H7 (cell line): ENCODE measurements at regions not wholly inside any gene's neighbourhood (a gene's known extent, or its start where the extent isn't known, plus 50 kb on each side); places are given as distances from the start of the nearest gene placed in this dataset.
"Not testable (repeated sequence)": the region's sequence is repeated elsewhere in the genome, so short reads cannot be mapped to it uniquely, and the experiment has no call there.

Experiments used
- DNase-seq: peaks from one replicate; pipeline ENCODE4 v3.0.0; 2012
- H3K27me3 ChIP-seq: 2 replicates; pipeline ENCODE4 v1.6.0; 2011; ENCODE audit warnings: mild to moderate bottlenecking, low read length; ENCODE audit not compliant: control insufficient read depth, insufficient read depth
- H3K36me3 ChIP-seq: replicated peaks from 2 replicates; pipeline ENCODE4 v1.5.1; 2011; ENCODE audit warnings: low read length; ENCODE audit not compliant: control insufficient read depth, insufficient read depth
- H3K4me3 ChIP-seq: 2 replicates; pipeline ENCODE4 v1.5.1; 2011; ENCODE audit warnings: low read depth, mild to moderate bottlenecking, control low read depth, low read length, moderate library complexity; ENCODE audit not compliant: insufficient read depth

DNA sequence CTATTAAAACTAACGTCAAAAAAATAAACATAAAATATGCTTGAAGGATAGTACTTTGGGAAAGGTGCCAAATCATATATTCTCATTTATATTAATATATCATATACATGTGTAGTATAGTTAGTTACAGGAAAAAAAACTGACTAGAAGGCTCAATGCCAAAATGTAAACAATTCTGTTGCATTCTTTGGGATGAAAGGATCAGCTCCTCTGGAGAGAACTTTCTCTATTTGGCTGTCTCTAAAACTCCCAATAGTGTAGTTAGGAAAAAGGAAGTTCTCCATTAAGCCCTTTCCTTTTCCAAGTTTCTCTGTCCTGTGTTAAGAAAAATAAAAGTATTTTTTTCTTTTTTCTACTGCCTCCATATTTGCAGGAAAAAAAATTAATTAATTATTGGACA is 86.5 kb upstream of the BTN3A2 start:
- no peak overlapping the region for H3K4me3 ChIP-seq
- DNase-seq: no peak
- no peaks in the 10 kb centered on the region for H3K27me3 ChIP-seq
- no peaks in the 10 kb centered on the region for H3K36me3 ChIP-seq

DNA sequence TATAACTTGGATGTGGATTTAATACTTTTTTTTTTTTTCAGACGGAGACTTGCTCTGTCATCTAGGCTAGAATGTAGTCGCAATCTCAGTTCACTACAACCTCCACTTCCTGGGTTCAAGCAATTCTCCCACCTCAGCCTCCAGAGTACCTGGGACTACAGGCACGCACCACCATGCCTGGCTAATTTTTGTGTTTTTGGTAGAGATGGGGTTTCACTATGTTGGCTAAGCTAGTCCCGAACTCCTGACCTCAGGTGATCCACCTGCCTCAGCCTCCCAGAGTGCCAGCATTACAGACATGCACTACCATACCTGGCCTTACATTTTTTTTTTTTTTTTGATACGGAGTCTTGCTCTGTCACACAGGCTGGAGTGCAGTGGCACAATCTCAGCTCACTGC is 85.6 kb upstream of the BTN3A2 start:
- DNase-seq, H3K27me3 ChIP-seq, H3K36me3 ChIP-seq, H3K4me3 ChIP-seq: not testable (repeated sequence)

DNA sequence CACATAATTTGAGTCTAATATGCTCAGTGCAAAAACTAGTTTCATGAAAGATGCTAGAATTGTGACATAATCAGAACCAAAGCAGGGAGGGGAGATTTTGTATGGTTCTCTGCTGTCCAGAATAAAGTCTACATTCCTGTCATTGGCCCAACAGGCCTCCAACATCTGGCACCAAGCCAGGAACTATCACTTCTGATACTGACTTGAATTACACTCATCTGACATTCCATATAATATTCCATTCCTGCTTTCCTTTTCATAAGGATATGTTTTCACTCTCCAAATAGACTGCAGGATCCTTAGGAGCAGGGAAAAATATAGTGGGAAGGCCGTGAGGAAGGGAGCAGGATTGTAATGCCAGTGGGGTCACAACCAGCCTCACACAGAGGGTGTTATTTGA is 84.6 kb upstream of the BTN3A2 start:
- Histone ChIP-seq H3K36me3 (no peaks in the 10 kb centered on the region), H3K27me3 (no peaks in the 10 kb centered on the region), H3K4me3 (no peak overlapping the region)
- no peak for DNase-seq

DNA sequence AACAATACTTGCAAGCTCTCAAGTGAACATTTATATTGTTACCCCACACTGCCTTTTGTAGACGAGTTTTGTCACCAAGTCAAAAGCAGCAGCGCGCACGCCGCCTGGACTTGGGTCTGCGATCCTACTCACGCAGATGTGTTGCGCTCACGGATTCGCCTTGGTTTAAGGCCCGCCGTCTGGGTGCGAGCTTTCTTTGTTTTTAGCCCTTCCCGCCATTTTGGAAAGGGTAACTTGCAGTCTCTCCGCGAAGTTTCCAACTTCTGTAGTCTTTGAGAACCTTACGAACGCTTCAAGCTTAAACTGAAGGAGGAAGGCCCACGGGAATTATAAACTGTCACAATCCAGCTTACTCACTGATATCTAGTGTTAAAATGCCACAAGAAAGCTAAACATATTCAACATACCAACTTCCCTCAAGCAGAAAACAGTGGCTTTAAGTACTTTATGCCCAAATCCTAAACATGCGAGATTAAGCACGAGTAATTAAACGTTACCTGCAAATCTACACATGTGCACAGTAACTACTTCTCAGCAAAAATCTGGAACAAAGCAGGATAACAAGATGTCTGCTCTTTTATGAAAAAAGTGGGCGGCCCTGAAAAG is 80.4 kb upstream of the BTN3A2 start:
- Histone ChIP-seq H3K4me3 (peak overlapping the region; percentile 93), H3K36me3 (no peaks in the 10 kb centered on the region), H3K27me3 (no peaks in the 10 kb centered on the region)
- no peak for DNase-seq

DNA sequence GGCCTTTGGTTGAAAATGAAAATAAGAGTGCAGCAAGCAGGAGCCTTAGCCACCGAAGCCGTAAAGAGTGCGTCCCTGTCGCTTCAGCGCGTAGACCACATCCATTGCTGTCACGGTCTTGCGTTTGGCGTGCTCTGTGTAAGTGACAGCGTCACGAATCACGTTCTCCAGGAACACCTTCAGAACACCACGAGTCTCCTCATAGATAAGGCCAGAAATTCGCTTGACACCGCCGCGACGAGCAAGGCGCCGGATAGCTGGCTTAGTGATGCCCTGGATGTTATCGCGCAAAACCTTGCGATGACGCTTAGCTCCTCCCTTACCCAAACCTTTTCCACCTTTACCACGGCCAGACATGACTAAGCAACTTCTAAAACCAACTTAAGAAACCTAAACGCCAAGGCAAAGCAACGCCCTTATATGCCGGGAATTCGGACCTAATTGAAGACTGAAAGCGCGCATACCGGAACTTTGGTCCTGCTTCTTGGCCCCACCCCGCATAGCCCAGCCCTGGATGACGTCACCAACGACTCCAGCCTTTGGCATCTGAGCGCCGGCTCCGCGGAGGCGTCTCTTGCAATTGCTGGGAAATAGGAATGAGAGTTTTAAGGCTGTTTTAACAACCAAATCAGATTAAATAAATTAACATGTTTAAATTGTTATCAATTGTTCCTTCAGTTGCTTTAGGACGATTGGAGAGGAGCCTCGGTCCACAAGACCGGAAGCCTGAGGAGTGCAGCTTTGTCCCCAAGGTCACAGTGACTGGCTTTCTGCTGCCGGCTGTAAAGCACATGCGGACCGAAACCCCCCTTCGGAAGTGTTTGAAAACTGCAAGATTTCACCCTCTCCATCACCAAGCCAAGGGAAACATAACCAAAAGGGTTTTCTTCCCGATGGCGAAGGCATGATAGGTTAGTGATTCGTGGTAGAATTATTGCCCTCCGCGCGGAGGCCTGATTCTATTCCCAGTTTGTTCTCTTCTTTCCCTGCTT is 79.6 kb upstream of the BTN3A2 start:
- DNase-seq: peak; percentile 59
- peak overlapping the region; percentile 93 for H3K4me3 ChIP-seq
- H3K36me3 ChIP-seq: no peaks in the 10 kb centered on the region

DNA sequence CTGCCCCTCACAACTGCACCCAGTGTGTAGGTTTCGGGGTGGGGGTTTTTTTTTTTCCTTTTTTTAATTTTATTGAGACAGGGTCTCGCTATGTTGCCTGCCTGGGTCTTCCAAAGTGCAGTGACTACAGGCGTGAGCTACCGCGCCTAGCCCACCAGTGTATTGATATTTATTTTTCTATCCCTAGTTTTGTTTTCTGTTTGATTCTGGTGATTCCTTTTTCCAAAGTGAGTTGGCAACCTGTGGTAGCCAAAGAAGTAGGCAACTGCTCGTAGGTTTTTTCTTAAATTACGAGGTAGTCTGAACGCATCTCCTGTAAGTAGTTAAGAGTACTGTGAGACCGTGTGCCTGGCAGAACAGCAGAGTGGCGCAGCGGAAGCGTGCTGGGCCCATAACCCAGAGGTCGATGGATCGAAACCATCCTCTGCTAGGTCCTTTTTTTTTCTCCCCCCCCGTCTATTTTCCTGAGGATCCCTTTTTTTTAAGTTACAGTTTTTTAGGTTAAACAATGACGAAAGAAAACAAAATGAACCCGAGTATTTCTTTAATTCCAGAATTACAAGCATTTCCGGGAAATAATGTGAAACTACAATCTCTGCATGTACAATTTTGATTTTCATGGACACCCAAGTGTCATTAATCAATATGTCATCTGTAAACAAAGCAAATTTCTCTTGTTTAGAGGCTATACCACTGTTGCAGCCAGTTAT is 78.7 kb upstream of the BTN3A2 start:
- no peaks in the 10 kb centered on the region for H3K36me3 ChIP-seq
- H3K4me3 ChIP-seq: peak overlapping the region; percentile 93
- no peaks in the 10 kb centered on the region for H3K27me3 ChIP-seq
- no peak for DNase-seq

More for the DNA sequence above, 79.6 kb upstream of the BTN3A2 start:
- H3K27me3 ChIP-seq: no peaks in the 10 kb centered on the region

DNA sequence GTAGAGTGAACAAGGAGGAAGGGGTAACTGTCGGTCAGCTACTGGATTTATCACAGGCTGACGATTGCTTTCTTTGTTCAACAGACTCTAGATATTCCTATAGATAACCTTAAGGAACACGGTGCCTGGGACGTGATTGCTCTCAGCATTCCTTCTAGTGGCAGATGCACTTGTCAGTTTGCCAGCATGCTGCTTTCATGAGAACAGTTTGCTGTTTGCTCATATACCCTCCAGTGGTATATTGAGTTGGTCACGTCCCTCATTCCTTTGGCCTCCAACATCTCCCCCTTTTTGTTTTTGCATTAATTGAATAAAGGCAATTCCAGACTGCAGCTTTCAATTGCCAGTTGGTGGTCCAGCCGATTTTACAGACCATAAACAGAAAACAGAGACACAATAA is 76.8 kb upstream of the BTN3A2 start:
- Histone ChIP-seq H3K36me3 (no peaks in the 10 kb centered on the region), H3K27me3 (no peaks in the 10 kb centered on the region), H3K4me3 (no peak overlapping the region)
- DNase-seq: no peak

DNA sequence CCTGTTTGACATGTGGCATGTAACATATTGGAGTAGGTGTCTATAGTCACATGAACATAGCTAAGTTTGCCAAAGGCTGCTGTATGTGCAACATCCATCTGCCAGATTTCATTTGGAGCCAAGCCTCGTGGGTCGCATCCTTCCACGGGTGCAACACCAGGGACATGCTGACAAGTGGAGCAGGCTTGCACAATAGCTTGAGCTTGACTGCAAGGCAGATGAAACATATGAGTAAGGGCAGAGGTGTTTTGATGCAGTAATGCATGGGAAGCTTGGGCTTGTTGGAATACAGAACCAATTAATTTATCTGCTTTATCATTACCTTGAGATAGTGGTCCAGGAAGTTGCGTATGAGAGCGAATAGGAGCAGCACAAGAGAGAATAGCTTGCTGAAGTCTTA is 74.1 kb upstream of the BTN3A2 start:
- DNase-seq: no peak
- H3K4me3 ChIP-seq: no peak overlapping the region
- no peaks in the 10 kb centered on the region for H3K36me3 ChIP-seq
- H3K27me3 ChIP-seq: no peaks in the 10 kb centered on the region

DNA sequence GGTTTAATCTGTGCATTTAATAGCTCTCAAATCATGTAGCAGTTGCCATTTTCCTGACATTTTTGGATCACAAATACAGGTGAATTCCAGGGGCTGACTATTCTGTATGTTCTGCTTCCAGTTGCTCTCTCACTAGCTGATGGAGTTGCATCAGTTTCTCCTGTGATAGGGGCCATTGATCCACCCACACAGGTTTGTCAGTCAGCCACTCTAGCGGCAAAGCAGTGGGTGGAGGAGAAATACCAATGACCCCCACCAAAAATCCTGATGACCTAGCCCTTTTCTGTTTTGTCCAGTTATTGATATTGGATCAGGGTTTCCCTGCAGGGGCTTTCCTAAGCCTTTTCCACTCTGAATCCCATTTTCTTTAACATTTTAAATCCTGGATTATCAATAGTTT is 72.3 kb upstream of the BTN3A2 start:
- Histone ChIP-seq H3K27me3 (no peaks in the 10 kb centered on the region), H3K4me3 (no peak overlapping the region), H3K36me3 (no peaks in the 10 kb centered on the region)
- DNase-seq: no peak

DNA sequence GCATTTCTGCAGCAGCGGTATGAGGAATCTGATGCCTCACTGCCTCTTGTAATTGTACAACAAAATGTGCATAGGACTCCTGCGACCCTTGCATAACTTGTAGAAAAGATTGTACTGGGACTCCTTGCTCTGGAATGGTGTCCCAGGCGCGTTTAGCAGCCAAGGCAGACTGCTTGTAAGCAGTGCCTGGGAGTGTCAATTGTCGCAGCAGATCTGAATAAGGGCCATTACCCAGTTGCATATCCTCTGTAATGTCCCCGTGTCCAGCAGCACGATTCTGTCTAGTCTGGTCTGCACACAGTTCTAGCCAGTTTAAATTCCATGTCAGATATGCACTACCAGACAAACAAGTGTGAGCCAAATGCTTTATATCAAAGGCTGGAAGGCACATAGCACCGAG is 70.7 kb upstream of the BTN3A2 start:
- DNase-seq: no peak
- Histone ChIP-seq H3K4me3 (no peak overlapping the region), H3K36me3 (no peaks in the 10 kb centered on the region), H3K27me3 (no peaks in the 10 kb centered on the region)

DNA sequence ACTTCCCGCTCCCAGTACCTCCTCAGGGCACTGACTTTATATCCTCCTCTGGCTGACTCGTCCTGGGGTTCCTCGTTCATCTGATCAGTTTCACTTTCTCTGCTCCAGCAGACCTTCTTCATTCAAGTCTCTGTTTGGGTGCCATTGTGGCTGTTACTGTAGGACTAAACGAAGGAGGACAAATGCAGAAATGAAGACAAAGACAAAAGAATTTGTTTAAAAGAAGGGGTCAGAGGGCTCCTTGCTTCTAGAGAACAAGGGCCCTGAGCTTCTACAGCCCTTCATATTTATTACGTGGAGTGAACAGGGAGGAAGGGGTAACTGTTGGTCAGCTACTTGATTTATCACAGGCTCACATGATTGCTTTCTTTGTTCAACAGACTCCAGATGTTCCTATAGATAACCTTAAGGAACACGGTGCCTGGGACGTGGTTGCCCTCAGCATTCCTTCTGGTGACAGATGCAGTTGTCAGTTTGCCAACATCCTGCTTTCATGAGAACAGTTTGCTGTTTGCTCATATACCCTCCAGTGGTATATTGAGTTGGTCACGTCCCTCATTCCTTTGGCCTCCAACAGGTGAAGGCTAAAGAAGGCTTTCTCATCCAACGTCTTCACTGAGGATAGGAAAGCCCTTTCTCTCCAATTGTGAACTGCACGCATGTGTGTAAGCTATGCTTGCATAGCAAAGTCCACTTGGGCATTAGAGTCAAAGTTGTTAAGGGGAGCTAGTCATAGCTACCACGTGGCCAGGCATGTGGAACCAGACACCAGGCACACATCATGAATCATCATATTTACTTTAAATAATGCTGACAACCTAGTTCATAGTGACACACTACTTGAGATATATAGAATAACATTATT is 69.1 kb upstream of the BTN3A2 start:
- Histone ChIP-seq H3K27me3 (no peaks in the 10 kb centered on the region), H3K4me3 (no peak overlapping the region), H3K36me3 (no peaks in the 10 kb centered on the region)
- no peak for DNase-seq

DNA sequence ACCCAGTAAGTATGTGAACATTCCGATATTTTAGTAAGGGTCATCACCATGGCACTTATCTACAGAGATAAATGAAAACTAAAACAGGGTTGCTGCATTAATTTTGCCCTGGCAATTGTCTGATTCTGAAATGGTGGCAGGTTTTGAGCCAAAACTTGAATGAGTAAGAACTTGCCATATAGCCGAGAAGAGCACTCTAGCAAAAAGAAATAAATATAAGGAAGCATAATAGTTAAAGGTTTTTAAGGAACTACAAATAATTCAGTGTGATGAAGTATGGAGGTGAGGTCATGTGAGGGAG is 68.5 kb upstream of the BTN3A2 start:
- H3K4me3 ChIP-seq: no peak overlapping the region
- DNase-seq: no peak
- H3K36me3 ChIP-seq: no peaks in the 10 kb centered on the region
- no peaks in the 10 kb centered on the region for H3K27me3 ChIP-seq

DNA sequence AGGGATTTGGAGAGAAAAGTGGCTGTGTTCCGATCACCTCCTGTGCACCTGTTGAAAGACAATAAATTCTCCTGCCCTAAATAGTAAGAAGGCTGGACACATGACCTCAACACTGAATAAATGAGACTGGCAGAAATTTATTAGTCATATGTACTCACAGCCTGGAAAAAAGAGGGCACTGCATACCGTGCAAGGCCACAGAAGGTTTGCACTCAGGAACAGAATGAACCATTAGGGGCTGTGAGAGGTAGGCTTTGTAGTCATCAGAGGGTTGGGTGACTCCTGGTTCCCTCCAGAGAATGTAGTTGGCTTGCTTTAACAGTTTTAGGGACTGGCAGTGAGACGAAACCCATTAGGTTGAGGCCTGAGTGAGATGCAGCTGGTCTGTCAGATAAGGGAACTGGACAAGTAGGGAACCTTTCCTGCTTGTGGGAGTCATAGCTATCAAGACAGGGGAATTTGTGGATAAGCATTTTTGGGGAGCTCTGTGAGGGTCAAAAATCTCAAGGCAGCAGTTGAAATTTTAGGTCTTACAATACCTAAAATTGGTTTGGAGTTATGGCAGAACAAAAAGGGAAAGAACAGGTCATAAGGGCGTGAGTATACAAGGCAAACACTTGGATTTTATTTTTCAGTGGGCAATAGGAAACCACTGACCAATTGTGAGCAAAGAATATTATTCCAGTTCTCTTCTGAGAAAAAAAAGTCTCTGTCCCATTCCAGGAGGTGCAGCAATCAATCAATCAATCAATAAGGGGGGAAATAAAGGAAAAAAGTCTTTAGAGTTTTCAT is 67.9 kb upstream of the BTN3A2 start:
- H3K27me3 ChIP-seq: no peaks in the 10 kb centered on the region
- no peak for DNase-seq
- H3K36me3 ChIP-seq: no peaks in the 10 kb centered on the region
- H3K4me3 ChIP-seq: no peak overlapping the region
